Colonic mucosa (tissue), 4 donors: ENCODE measurements at regions not wholly inside any gene's neighbourhood (a gene's known extent, or its start where the extent isn't known, plus 50 kb on each side); places are given as distances from the start of the nearest gene placed in this dataset.

Experiments
- DNase-seq: peaks from one replicate; pipeline ENCODE4 v3.0.0-alpha.2; 2020
- H3K27ac ChIP-seq: fragments of 200-600 bp; one replicate; pipeline ENCODE4 v1.8.0; 2021
- H3K27me3 ChIP-seq: fragments of 200-600 bp; one replicate; pipeline ENCODE4 v1.8.0; 2021
- H3K36me3 ChIP-seq: fragments of 200-600 bp; one replicate; pipeline ENCODE4 v1.8.0; 2021
- H3K4me1 ChIP-seq: fragments of 200-600 bp; one replicate; pipeline ENCODE4 v1.8.0; 2021; ENCODE audit warnings: mild to moderate bottlenecking
- H3K4me3 ChIP-seq: fragments of 200-600 bp; one replicate; pipeline ENCODE4 v1.8.0; 2021
- H3K9ac ChIP-seq, 2 donors: one replicate each; pipeline ENCODE4 v1.7.0; 2013; ENCODE audit warnings: control low read depth in 2 of 2, low read depth in 2 of 2, low read length in 2 of 2
- H3K9me3 ChIP-seq: fragments of 200-600 bp; one replicate; pipeline ENCODE4 v1.8.0; 2021
- intact Hi-C: fragments of 100-400 bp; cut with DNase I; formaldehyde crosslinking; loops from one replicate; pipeline ENCODE4 v1.14.1; 2022
- TF ChIP-seq, protein P1 (sequence below): fragments of 200-600 bp; IDR thresholded peaks from one replicate; pipeline ENCODE4 v1.8.0; 2022; ENCODE audit warnings: antibody characterized with exemption, mild to moderate bottlenecking
- donor health status: healthy.
- donor health status: DM: no; HTN: no; CAD: no.
- donor health status: DM: no; HTN: no; CAD: no.

DNA sequence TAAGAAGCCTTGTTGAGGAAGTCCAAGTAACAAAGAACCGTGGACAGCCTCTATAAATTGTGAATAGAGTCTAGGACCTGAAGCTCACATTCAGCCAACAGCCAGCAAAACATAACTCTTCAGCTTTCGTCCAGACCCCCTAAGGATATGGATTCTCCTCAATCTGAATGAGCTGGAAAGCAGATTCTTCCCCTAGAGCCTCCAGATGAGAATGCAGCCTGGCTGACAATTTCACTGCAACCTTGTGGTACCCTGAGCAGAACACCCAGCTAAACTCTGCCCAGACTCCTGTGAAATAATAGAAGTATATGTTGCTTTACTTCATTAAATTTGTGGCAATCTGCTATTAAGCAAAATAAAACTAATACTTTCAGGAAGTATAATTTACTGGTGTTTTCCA is 483.5 kb upstream of the SLC8A1 start:
- Histone ChIP-seq H3K4me3 (no peak overlapping the region), H3K27ac (no peak overlapping the region), H3K36me3 (no peaks in the 10 kb centered on the region), H3K27me3 (no peaks in the 10 kb centered on the region), H3K4me1 (no peaks in the 10 kb centered on the region), H3K9ac (no peak overlapping the region), H3K9me3 (no peaks in the 10 kb centered on the region)
- TF ChIP-seq, protein P1, sequence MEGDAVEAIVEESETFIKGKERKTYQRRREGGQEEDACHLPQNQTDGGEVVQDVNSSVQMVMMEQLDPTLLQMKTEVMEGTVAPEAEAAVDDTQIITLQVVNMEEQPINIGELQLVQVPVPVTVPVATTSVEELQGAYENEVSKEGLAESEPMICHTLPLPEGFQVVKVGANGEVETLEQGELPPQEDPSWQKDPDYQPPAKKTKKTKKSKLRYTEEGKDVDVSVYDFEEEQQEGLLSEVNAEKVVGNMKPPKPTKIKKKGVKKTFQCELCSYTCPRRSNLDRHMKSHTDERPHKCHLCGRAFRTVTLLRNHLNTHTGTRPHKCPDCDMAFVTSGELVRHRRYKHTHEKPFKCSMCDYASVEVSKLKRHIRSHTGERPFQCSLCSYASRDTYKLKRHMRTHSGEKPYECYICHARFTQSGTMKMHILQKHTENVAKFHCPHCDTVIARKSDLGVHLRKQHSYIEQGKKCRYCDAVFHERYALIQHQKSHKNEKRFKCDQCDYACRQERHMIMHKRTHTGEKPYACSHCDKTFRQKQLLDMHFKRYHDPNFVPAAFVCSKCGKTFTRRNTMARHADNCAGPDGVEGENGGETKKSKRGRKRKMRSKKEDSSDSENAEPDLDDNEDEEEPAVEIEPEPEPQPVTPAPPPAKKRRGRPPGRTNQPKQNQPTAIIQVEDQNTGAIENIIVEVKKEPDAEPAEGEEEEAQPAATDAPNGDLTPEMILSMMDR = no peak
- intact Hi-C loops = no loop called here
- no peak for DNase-seq

DNA sequence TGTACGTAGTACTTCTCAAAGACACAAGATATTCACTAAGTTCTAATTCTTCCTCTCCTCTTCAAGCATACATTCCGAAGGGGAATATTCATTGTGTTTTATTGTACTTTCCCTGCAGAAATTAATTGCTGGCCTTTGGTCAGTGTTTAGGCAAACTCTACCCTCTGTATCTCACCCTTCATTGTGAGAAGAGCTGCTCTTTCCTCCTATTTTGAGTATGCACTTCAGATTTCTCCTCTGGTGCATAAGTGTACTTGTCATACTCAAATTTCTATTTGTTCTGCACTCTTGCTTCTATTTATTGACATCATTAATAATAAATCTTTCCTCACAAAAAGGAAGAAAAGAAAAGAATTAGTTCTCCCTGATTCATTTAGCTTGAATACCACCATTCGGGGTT is 485.4 kb upstream of the SLC8A1 start:
- Histone ChIP-seq H3K27me3 (no peaks in the 10 kb centered on the region), H3K36me3 (no peaks in the 10 kb centered on the region), H3K27ac (no peak overlapping the region), H3K9me3 (no peaks in the 10 kb centered on the region), H3K9ac (no peak overlapping the region), H3K4me3 (no peak overlapping the region), H3K4me1 (no peaks in the 10 kb centered on the region)
- TF ChIP-seq, protein P1 = no peak
- intact Hi-C loops = no loop called here
- no peak for DNase-seq

DNA sequence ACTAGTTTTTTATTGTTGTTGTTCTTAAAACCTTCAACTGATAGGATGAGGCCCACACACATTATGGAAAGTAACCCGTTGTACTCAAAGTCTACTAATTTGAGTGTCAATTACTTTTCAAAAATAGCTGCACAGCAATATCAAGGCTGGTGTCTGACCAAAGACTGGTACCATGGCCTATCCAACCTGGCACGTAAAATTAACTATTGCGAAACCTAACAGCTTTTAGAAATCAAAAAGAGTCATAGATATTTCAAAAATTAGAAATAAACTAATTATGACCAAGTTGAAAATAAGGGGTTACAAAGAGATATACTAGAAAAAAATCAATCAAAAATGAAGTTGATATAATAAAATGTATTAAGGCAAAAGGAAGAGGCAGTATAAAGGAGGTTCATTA is 501.5 kb upstream of the SLC8A1 start:
- Histone ChIP-seq H3K27me3 (no peaks in the 10 kb centered on the region), H3K4me1 (no peaks in the 10 kb centered on the region), H3K4me3 (no peak overlapping the region), H3K36me3 (no peaks in the 10 kb centered on the region), H3K27ac (no peak overlapping the region), H3K9ac (no peak overlapping the region), H3K9me3 (no peaks in the 10 kb centered on the region)
- intact Hi-C loops = no loop called here
- TF ChIP-seq, protein P1 = no peak
- no peak for DNase-seq

DNA sequence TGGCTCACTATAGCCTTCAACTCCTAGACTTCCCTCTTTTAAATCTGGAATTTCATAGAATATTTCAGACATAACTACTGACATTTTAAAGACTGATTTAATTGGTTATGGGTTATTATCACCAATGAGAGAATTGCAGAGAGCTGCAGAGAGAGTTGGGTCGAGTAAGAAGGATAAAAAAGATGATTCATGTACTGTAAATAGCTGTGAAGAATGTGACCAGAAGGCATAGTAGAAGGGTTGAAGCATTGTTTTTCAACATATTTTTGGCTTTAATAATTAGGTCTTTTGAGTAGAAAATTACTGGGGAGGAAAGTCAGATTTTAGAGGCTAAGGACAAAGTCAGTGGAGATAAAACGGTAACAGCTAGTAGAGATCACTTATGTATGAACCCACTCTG is 503.2 kb upstream of the SLC8A1 start:
- Histone ChIP-seq H3K9me3 (no peaks in the 10 kb centered on the region), H3K27me3 (no peaks in the 10 kb centered on the region), H3K4me1 (no peaks in the 10 kb centered on the region), H3K9ac (no peak overlapping the region), H3K36me3 (no peaks in the 10 kb centered on the region), H3K4me3 (no peak overlapping the region), H3K27ac (no peak overlapping the region)
- no peak for DNase-seq
- TF ChIP-seq, protein P1 = no peak
- intact Hi-C loops = no loop called here

DNA sequence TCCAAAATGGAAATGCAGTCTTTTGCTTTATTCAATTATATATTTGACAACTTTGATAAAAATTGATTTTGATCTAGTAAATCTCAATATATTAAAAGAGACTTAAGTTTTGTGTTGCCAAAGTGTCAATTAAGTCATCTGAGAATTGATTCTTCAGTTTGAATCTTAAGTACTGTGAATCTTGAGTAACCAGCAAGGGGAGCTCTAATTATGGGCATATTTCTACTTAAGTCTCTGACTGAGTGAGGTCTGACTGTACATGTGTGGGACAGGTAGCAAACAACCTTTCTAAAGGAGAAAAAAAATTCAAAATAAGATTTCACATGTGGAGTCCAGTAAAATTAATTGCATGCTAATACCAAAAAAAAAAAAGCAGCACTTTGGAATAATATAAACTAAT is 503.7 kb upstream of the SLC8A1 start:
- TF ChIP-seq, protein P1 = no peak
- intact Hi-C loops = no loop called here
- no peaks in the 10 kb centered on the region for H3K4me1 ChIP-seq
- no peak overlapping the region for H3K4me3 ChIP-seq
- no peak for DNase-seq
- no peaks in the 10 kb centered on the region for H3K27me3 ChIP-seq
- H3K27ac ChIP-seq = no peak overlapping the region
- no peaks in the 10 kb centered on the region for H3K36me3 ChIP-seq
- H3K9me3 ChIP-seq = no peaks in the 10 kb centered on the region
- H3K9ac ChIP-seq = no peak overlapping the region

DNA sequence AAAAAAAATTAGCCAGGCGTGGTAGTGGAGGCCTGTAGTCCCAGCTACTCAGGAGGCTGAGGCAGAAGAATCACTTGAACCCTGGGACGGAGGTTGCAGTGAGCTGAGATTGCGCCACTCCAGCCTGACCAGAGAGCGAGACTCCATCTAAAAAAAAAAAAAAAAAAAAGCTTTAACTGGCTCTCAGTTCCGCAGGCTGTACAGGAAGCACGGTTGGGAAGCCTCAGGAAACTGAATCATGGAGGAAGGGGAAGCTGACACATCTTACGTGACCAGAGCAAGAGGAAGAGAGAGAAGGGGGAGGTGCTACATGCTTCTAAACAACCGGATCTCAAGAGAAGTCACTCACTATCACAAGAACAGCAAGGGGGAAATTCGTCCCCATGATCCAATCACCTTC is 505.6 kb upstream of the SLC8A1 start:
- Histone ChIP-seq H3K27me3 (no peaks in the 10 kb centered on the region), H3K36me3 (no peaks in the 10 kb centered on the region), H3K27ac (no peak overlapping the region), H3K4me1 (no peaks in the 10 kb centered on the region), H3K9ac (no peak overlapping the region), H3K4me3 (no peak overlapping the region), H3K9me3 (no peaks in the 10 kb centered on the region)
- TF ChIP-seq, protein P1 = no peak
- intact Hi-C loops = no loop called here
- DNase-seq = no peak
